ENCODE measurements at regions not wholly inside any gene's neighbourhood (a gene's known extent, or its start where the extent isn't known, plus 50 kb on each side); places are given as distances from the start of the nearest gene placed in this dataset.

GRCh38 chr13:70938462-70938861, 830.2 kb upstream of the KLHL1 start:
- TF ChIP-seq POLR2AphosphoS5 (IDR thresholded peaks at IDR 0.05; ENCODE audit: low read depth, low read length): no peak
- no peak for TF ChIP-seq TAF1 (IDR thresholded peaks at IDR 0.05; ENCODE audit: borderline replicate concordance, low read depth, low read length)
